Stimulated activated CD4-positive, alpha-beta T cell treated with anti-CD3 and anti-CD28 coated beads, Interleukin-12 subunit alpha, Interleukin-12 subunit beta, amount 100 ng/mL, for 48 hours (primary cell): ENCODE measurements at regions not wholly inside any gene's neighbourhood (a gene's known extent, or its start where the extent isn't known, plus 50 kb on each side); places are given as distances from the start of the nearest gene placed in this dataset.
"Not testable (repeated sequence)": the region's sequence is repeated elsewhere in the genome, so short reads cannot be mapped to it uniquely, and the experiment has no call there.

Experiments
- DNase-seq, 3 donors: peaks; one replicate each; pipeline ENCODE4 v3.0.0-alpha.2; 2020; ENCODE audit warnings: low read depth in 2 of 3, low spot score in 1 of 3

- no peak for DNase-seq
Measured at GRCh38 chr9:80502306-80502705, 930.5 kb downstream of the TLE4 start.

GRCh38 chr9:80501635-80502034 is 929.9 kb downstream of the TLE4 start:
- no peak for DNase-seq

- DNase-seq = no peak
Measured at GRCh38 chr9:80500300-80500699, 928.5 kb downstream of the TLE4 start.

GRCh38 chr9:80498001-80498555 is 926.3 kb downstream of the TLE4 start:
- no peak for DNase-seq

- DNase-seq = no peak
Measured at GRCh38 chr9:80496901-80497556, 925.3 kb downstream of the TLE4 start.

GRCh38 chr9:80493258-80493657 is 921.5 kb downstream of the TLE4 start:
- no peak for DNase-seq

- no peak for DNase-seq
Measured at GRCh38 chr9:80492221-80492620, 920.5 kb downstream of the TLE4 start.

GRCh38 chr9:80491086-80491696 is 919.4 kb downstream of the TLE4 start:
- no peak for DNase-seq

GRCh38 chr9:80489329-80489728 is 917.6 kb downstream of the TLE4 start:
- DNase-seq = no peak

- no peak for DNase-seq
Measured at GRCh38 chr9:80485420-80486250, 913.9 kb downstream of the TLE4 start.

GRCh38 chr9:80482251-80482650 is 910.5 kb downstream of the TLE4 start:
- not testable (repeated sequence) for DNase-seq

GRCh38 chr9:80467632-80468031 is 895.9 kb downstream of the TLE4 start:
- DNase-seq = no peak

GRCh38 chr9:80465556-80465955 is 893.8 kb downstream of the TLE4 start:
- DNase-seq = no peak

- DNase-seq = no peak
Measured at GRCh38 chr9:80449513-80449912, 877.7 kb downstream of the TLE4 start.

- no peak for DNase-seq
Measured at GRCh38 chr9:80448996-80449395, 877.2 kb downstream of the TLE4 start.

GRCh38 chr9:80447876-80448275 is 876.1 kb downstream of the TLE4 start:
- no peak for DNase-seq

GRCh38 chr9:80440724-80441123 is 869.0 kb downstream of the TLE4 start:
- no peak for DNase-seq

GRCh38 chr9:80437825-80438224 is 866.1 kb downstream of the TLE4 start:
- DNase-seq = no peak

GRCh38 chr9:80437091-80437640 is 865.4 kb downstream of the TLE4 start:
- DNase-seq = no peak

GRCh38 chr9:80435591-80435990 is 863.8 kb downstream of the TLE4 start:
- no peak for DNase-seq

GRCh38 chr9:80426992-80427391 is 855.2 kb downstream of the TLE4 start:
- DNase-seq = no peak
